ENCODE measurements at regions not wholly inside any gene's neighbourhood (a gene's known extent, or its start where the extent isn't known, plus 50 kb on each side); places are given as distances from the start of the nearest gene placed in this dataset.

GRCh38 chr1:244192325-244192724 lies 141.2 kb downstream of the ZBTB18 start:
- DNase-seq (ENCODE audit: low spot score) = no peak

- DNase-seq (ENCODE audit: low spot score) = no peak
Observed at GRCh38 chr1:244196571-244197285, 145.6 kb downstream of the ZBTB18 start.

GRCh38 chr1:244197851-244198375 lies 146.8 kb downstream of the ZBTB18 start:
- DNase-seq (ENCODE audit: low spot score) = no peak

- no peak for DNase-seq (ENCODE audit: low spot score)
Observed at GRCh38 chr1:244199902-244200301, 148.8 kb downstream of the ZBTB18 start.

GRCh38 chr1:244200596-244200995 lies 149.5 kb downstream of the ZBTB18 start:
- DNase-seq (ENCODE audit: low spot score) = no peak

GRCh38 chr1:244201750-244202149 lies 150.7 kb downstream of the ZBTB18 start:
- no peak for DNase-seq (ENCODE audit: low spot score)

GRCh38 chr1:244204004-244204403 lies 152.9 kb downstream of the ZBTB18 start:
- no peak for DNase-seq (ENCODE audit: low spot score)

- DNase-seq (ENCODE audit: low spot score) = no peak
Observed at GRCh38 chr1:244205171-244205570, 154.1 kb downstream of the ZBTB18 start.

- no peak for DNase-seq (ENCODE audit: low spot score)
Observed at GRCh38 chr1:244205906-244206305, 154.8 kb downstream of the ZBTB18 start.

GRCh38 chr1:244207042-244207934 lies 156.2 kb downstream of the ZBTB18 start:
- no peak for DNase-seq (ENCODE audit: low spot score)

GRCh38 chr1:244207935-244208244 lies 156.8 kb downstream of the ZBTB18 start:
- no peak for DNase-seq (ENCODE audit: low spot score)

- no peak for DNase-seq (ENCODE audit: low spot score)
Observed at GRCh38 chr1:244209955-244210354, 158.9 kb downstream of the ZBTB18 start.

GRCh38 chr1:244210884-244211558 lies 159.9 kb downstream of the ZBTB18 start:
- peak; percentile 21 for DNase-seq (ENCODE audit: low spot score)

GRCh38 chr1:244211559-244211944 lies 160.5 kb downstream of the ZBTB18 start:
- no peak for DNase-seq (ENCODE audit: low spot score)

GRCh38 chr1:244212219-244212618 lies 161.1 kb downstream of the ZBTB18 start:
- no peak for DNase-seq (ENCODE audit: low spot score)

- no peak for DNase-seq (ENCODE audit: low spot score)
Observed at GRCh38 chr1:244212797-244213475, 161.9 kb downstream of the ZBTB18 start.

- DNase-seq (ENCODE audit: low spot score) = peak; percentile 80
Observed at GRCh38 chr1:244214009-244214967, 163.2 kb downstream of the ZBTB18 start.

- no peak for DNase-seq (ENCODE audit: low spot score)
Observed at GRCh38 chr1:244216836-244217235, 165.8 kb downstream of the ZBTB18 start.

GRCh38 chr1:244217711-244218110 lies 166.6 kb downstream of the ZBTB18 start:
- DNase-seq (ENCODE audit: low spot score) = no peak

GRCh38 chr1:244218220-244218619 lies 167.1 kb downstream of the ZBTB18 start:
- DNase-seq (ENCODE audit: low spot score) = no peak

Measured in HT-29 (cell line).